OCI-M1 (cell line): ENCODE measurements at regions not wholly inside any gene's neighbourhood (a gene's known extent, or its start where the extent isn't known, plus 50 kb on each side); places are given as distances from the start of the nearest gene placed in this dataset.

Source experiments
- DNase-seq: peaks from one replicate; lab custom pipeline; 2025; lab: John Stamatoyannopoulos, UW

GRCh38 chr4:138085736-138086305 lies 156.3 kb downstream of the SLC7A11 start:
- no peak for DNase-seq

GRCh38 chr4:138078751-138079520 lies 163.2 kb downstream of the SLC7A11 start:
- DNase-seq = no peak

- peak; percentile 75 for DNase-seq
Observed at GRCh38 chr4:138078253-138078652, 163.9 kb downstream of the SLC7A11 start.

- no peak for DNase-seq
Observed at GRCh38 chr4:138076561-138076960, 165.6 kb downstream of the SLC7A11 start.

GRCh38 chr4:138070816-138071215 lies 171.3 kb downstream of the SLC7A11 start:
- DNase-seq = no peak

- no peak for DNase-seq
Observed at GRCh38 chr4:138063581-138063980, 178.6 kb downstream of the SLC7A11 start.

GRCh38 chr4:138062929-138063328 lies 179.2 kb downstream of the SLC7A11 start:
- no peak for DNase-seq

- no peak for DNase-seq
Observed at GRCh38 chr4:138056541-138056940, 185.6 kb downstream of the SLC7A11 start.

- DNase-seq = no peak
Observed at GRCh38 chr4:138055890-138056289, 186.3 kb downstream of the SLC7A11 start.

- no peak for DNase-seq
Observed at GRCh38 chr4:138053641-138054301, 188.4 kb downstream of the SLC7A11 start.

- no peak for DNase-seq
Observed at GRCh38 chr4:138052806-138053632, 189.1 kb downstream of the SLC7A11 start.

- no peak for DNase-seq
Observed at GRCh38 chr4:138051157-138051556, 191.0 kb downstream of the SLC7A11 start.

- no peak for DNase-seq
Observed at GRCh38 chr4:138050601-138051000, 191.5 kb downstream of the SLC7A11 start.

- DNase-seq = no peak
Observed at GRCh38 chr4:138049355-138049754, 192.8 kb downstream of the SLC7A11 start.

- DNase-seq = no peak
Observed at GRCh38 chr4:138047290-138047689, 194.9 kb downstream of the SLC7A11 start.

- DNase-seq = no peak
Observed at GRCh38 chr4:138045036-138045435, 197.1 kb downstream of the SLC7A11 start.

- no peak for DNase-seq
Observed at GRCh38 chr4:138039010-138039409, 203.1 kb downstream of the SLC7A11 start.

- DNase-seq = peak; percentile 37
Observed at GRCh38 chr4:138037696-138038095, 204.5 kb downstream of the SLC7A11 start.

GRCh38 chr4:138035781-138036258 lies 206.3 kb downstream of the SLC7A11 start:
- DNase-seq = peak; percentile 88

GRCh38 chr4:138034871-138035270 lies 207.3 kb downstream of the SLC7A11 start:
- DNase-seq = peak; percentile 84

GRCh38 chr4:138032222-138032621 lies 209.9 kb downstream of the SLC7A11 start:
- no peak for DNase-seq

GRCh38 chr4:138030375-138030774 lies 211.8 kb downstream of the SLC7A11 start:
- no peak for DNase-seq
